Spleen (tissue), 11 donors: ENCODE measurements at regions not wholly inside any gene's neighbourhood (a gene's known extent, or its start where the extent isn't known, plus 50 kb on each side); places are given as distances from the start of the nearest gene placed in this dataset.

Experiments
- DNase-seq: peaks from one replicate; pipeline ENCODE4 v3.0.0-alpha.2; 2020
- H3K27ac ChIP-seq, 8 donors: fragments of 200-600 bp; sonication (generic) in 7 of 8; 1 replicate in 4 of 8; 2 replicates in 4 of 8; pipeline versions ENCODE4 v1.5.0 to v1.8.0; 2016 to 2021; ENCODE audit warnings: inconsistent platforms in 4 of 8, mild to moderate bottlenecking in 4 of 8, moderate library complexity in 1 of 8
- H3K27me3 ChIP-seq, 7 donors: fragments of 200-600 bp; sonication (generic) in 6 of 7; replicated peaks in 1 of 7; 1 replicate in 4 of 7; 2 replicates in 3 of 7; pipeline versions ENCODE4 v1.5.0 to v1.8.0; 2016 to 2021; ENCODE audit warnings: inconsistent platforms in 3 of 7, mild to moderate bottlenecking in 1 of 7
- H3K36me3 ChIP-seq, 6 donors: fragments of 200-600 bp; sonication (generic) in 5 of 6; 1 replicate in 4 of 6; 2 replicates in 2 of 6; pipeline versions ENCODE4 v1.5.0 to v1.8.0; 2016 to 2021; ENCODE audit warnings: inconsistent platforms in 2 of 6
- H3K4me1 ChIP-seq, 6 donors: fragments of 200-600 bp; sonication (generic) in 5 of 6; 1 replicate in 3 of 6; 2 replicates in 3 of 6; pipeline versions ENCODE4 v1.5.0 to v1.8.0; 2016 to 2021; ENCODE audit warnings: inconsistent platforms in 3 of 6
- H3K4me3 ChIP-seq, 8 donors: fragments of 200-600 bp; sonication (generic) in 7 of 8; 1 replicate in 4 of 8; 2 replicates in 4 of 8; pipeline versions ENCODE4 v1.5.0 to v1.8.0; 2016 to 2021; ENCODE audit warnings: inconsistent platforms in 4 of 8, mild to moderate bottlenecking in 4 of 8, moderate library complexity in 2 of 8
- H3K9me3 ChIP-seq, 8 donors: fragments of 200-600 bp; sonication (generic) in 7 of 8; 1 replicate in 4 of 8; 2 replicates in 4 of 8; pipeline versions ENCODE4 v1.5.0 to v1.8.0; 2016 to 2021; ENCODE audit warnings: inconsistent platforms in 4 of 8
- POLR2A ChIP-seq, 3 donors: fragments of 450-650 bp; IDR thresholded peaks; one replicate each; pipeline ENCODE4 v1.5.1; 2017; ENCODE audit warnings: antibody characterized with exemption in 3 of 3, mild to moderate bottlenecking in 1 of 3
- POLR2AphosphoS5 ChIP-seq, 3 donors: sonication (generic); formaldehyde crosslinking; IDR thresholded peaks; one replicate each; pipeline ENCODE4 v1.5.1; 2017; ENCODE audit warnings: antibody characterized with exemption in 3 of 3
- WGBS, 5 donors: extraction: QIAGEN DNeasy Blood & Tissue Kit in 3 of 5; methylation state at CpG; one replicate each; pipeline versions ENCODE4 v1.1.5 to v1.1.7; 2013 to 2018; 5-methylcytosine and 5-hydroxymethylcytosine counted together
- intact Hi-C: fragments of 100-400 bp; cut with DNase I; formaldehyde crosslinking; loops from one replicate; pipeline ENCODE4 v1.15.0; 2023; ENCODE audit warnings: low total_unique reads
- TF ChIP-seq, protein P1 (sequence below), 11 experiments: fragments of 200-600 bp in 7 of 11; fragments of 450-650 bp in 4 of 11; sonication (generic) in 4 of 11; IDR thresholded peaks in 8 of 11; conservative IDR thresholded peaks in 3 of 11; 1 replicate in 7 of 11; 2 replicates in 4 of 11; pipeline versions ENCODE4 v1.4.0 to v1.8.0; 2016 to 2021; ENCODE audit warnings: antibody characterized with exemption in 11 of 11, inconsistent platforms in 4 of 11, mild to moderate bottlenecking in 1 of 11
- donor health status: healthy with polysubstance abuse.
- donor health status: DM: no; HTN: no; CAD: no; lungs with moderate emphysema.
- donor health status: DM: no; HTN: no; CAD: no.
- donor health status: Bipolar disorder and iron deficiency.
- donor health status: healthy.
- donor health status: DM: no; HTN: no; CAD: no.
- donor health status: DM: yes; HTN: yes; CAD: no.

DNA sequence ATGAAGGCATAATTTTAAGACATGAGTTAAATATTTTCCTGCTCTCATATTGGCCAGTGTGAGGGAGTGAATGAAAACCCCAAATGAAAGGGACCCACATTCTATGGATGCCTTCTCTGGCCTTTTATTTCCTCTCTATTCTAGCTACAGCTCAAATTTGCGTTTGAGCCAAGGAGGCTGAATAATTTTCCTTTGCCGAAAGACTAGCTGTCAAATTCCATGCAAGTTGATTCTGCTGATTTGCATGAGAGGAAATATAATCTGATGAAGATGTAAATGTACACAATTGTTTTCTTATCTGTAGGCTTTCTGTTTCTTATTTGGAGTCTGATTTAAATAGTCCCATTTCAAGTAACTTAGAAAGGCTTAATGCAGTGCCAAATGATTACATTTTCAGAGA lies 438.4 kb upstream of the SPRED2 start:
- H3K4me3 ChIP-seq, result no peak overlapping the region
- no peak overlapping the region for H3K27ac ChIP-seq
- H3K4me1 ChIP-seq, result no peaks in the 10 kb centered on the region
- no peaks in the 10 kb centered on the region for H3K9me3 ChIP-seq
- TF ChIP-seq, protein P1, sequence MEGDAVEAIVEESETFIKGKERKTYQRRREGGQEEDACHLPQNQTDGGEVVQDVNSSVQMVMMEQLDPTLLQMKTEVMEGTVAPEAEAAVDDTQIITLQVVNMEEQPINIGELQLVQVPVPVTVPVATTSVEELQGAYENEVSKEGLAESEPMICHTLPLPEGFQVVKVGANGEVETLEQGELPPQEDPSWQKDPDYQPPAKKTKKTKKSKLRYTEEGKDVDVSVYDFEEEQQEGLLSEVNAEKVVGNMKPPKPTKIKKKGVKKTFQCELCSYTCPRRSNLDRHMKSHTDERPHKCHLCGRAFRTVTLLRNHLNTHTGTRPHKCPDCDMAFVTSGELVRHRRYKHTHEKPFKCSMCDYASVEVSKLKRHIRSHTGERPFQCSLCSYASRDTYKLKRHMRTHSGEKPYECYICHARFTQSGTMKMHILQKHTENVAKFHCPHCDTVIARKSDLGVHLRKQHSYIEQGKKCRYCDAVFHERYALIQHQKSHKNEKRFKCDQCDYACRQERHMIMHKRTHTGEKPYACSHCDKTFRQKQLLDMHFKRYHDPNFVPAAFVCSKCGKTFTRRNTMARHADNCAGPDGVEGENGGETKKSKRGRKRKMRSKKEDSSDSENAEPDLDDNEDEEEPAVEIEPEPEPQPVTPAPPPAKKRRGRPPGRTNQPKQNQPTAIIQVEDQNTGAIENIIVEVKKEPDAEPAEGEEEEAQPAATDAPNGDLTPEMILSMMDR (IDR thresholded peaks at IDR 0.05 in 8 of 11, conservative IDR thresholded peaks at IDR 0.05 in 3 of 11), result no peak
- TF ChIP-seq POLR2AphosphoS5 (IDR thresholded peaks at IDR 0.05), result no peak
- no peak for TF ChIP-seq POLR2A (IDR thresholded peaks at IDR 0.05)
- DNase-seq, result no peak
- 86 to 95% (median 90%) methylated on average over 2 of the region's 2 CpGs for WGBS, 5 donors
- intact Hi-C loops, result no loop called here
- no peaks in the 10 kb centered on the region for H3K36me3 ChIP-seq
- H3K27me3 ChIP-seq, result peaks cover 0 to 9% (median 0%) of the 10 kb centered on the region in 7 donors

DNA sequence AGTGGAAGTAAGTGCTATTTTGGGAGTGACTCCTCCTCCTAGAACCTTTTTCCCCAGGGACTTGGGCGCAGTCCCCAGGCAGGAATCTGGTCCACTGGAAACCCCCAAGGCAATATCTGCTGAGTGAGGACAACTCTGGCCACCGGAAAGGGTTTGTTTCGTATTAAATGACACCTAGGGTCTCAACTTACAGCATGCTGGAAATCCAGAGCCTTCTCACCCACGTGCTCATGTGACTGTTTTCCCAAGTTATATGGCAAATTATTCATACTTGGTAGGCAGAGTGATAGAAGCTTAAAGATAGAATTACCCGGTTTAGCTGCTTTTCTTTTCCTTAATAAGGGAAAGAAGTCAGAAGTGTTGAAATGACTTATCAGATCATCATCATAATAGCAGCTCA lies 436.9 kb upstream of the SPRED2 start:
- TF ChIP-seq, protein P1 (IDR thresholded peaks at IDR 0.05 in 8 of 11, conservative IDR thresholded peaks at IDR 0.05 in 3 of 11), result no peak
- TF ChIP-seq POLR2A (IDR thresholded peaks at IDR 0.05) (no peak), POLR2AphosphoS5 (IDR thresholded peaks at IDR 0.05) (no peak)
- DNase-seq, result no peak
- no peaks in the 10 kb centered on the region for H3K9me3 ChIP-seq
- H3K27me3 ChIP-seq, result peaks cover 0 to 9% (median 0%) of the 10 kb centered on the region in 7 donors
- no peak overlapping the region for H3K27ac ChIP-seq
- no peaks in the 10 kb centered on the region for H3K4me1 ChIP-seq
- WGBS, 5 donors, result 69 to 78% (median 72%) methylated on average over 5 of the region's 5 CpGs
- no peak overlapping the region for H3K4me3 ChIP-seq
- intact Hi-C loops, result no loop called here
- no peaks in the 10 kb centered on the region for H3K36me3 ChIP-seq

DNA sequence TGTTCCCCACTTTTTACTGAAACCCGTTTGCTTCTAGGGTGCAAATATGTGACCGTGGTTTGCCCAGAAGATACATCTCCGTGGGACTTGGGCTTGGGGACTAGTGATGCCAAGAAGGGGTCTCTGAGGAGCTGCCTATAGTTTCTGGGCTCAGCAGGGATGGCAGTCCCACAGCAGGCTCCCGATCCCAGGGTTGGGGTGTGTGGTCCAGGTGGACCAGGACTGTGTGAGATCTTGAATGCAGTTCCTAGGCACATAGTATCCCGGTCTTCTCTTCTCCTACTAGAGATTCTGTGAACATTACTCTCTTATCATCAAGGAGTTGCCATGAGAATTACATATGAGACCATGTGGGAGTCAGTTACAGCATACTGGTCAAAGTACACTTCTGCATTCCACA lies 435.8 kb upstream of the SPRED2 start:
- no peak overlapping the region for H3K4me3 ChIP-seq
- H3K4me1 ChIP-seq, result no peaks in the 10 kb centered on the region
- TF ChIP-seq POLR2A (IDR thresholded peaks at IDR 0.05), result no peak
- TF ChIP-seq, protein P1 (IDR thresholded peaks at IDR 0.05 in 8 of 11, conservative IDR thresholded peaks at IDR 0.05 in 3 of 11), result no peak
- TF ChIP-seq POLR2AphosphoS5 (IDR thresholded peaks at IDR 0.05), result no peak
- no peak for DNase-seq
- no peaks in the 10 kb centered on the region for H3K36me3 ChIP-seq
- WGBS, 5 donors, result 86 to 95% (median 90%) methylated on average over 5 of the region's 5 CpGs
- intact Hi-C loops, result no loop called here
- no peak overlapping the region for H3K27ac ChIP-seq
- H3K27me3 ChIP-seq, result peaks cover 0 to 9% (median 0%) of the 10 kb centered on the region in 7 donors
- H3K9me3 ChIP-seq, result no peaks in the 10 kb centered on the region

DNA sequence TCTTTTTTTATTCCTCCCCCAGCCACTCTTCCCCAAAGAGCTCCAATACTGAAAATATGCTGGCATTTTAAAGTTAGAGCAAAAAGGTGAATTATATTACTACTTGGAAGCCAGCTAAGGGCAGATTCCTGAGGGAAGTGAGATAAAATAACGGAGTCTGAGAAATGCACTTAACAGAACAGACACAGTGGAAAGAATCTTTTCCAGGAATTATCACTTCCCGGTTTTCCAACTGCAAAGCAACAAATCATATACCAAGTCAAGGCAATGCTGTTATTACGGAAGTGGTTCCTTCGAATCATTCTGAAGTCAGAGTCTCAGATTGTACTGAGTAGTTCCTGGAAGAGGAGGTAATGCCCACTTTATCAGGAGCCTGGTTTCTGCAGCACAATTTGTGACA lies 435.0 kb upstream of the SPRED2 start:
- DNase-seq, result no peak
- peaks cover 0 to 9% (median 0%) of the 10 kb centered on the region in 7 donors for H3K27me3 ChIP-seq
- H3K9me3 ChIP-seq, result no peaks in the 10 kb centered on the region
- H3K27ac ChIP-seq, result no peak overlapping the region
- no peak overlapping the region for H3K4me3 ChIP-seq
- no peaks in the 10 kb centered on the region for H3K36me3 ChIP-seq
- no peaks in the 10 kb centered on the region for H3K4me1 ChIP-seq
- WGBS, 5 donors, result 44 to 55% (median 49%) methylated on average over 4 of the region's 4 CpGs
- TF ChIP-seq, protein P1 (IDR thresholded peaks at IDR 0.05 in 8 of 11, conservative IDR thresholded peaks at IDR 0.05 in 3 of 11), result no peak
- TF ChIP-seq POLR2A (IDR thresholded peaks at IDR 0.05) (no peak), POLR2AphosphoS5 (IDR thresholded peaks at IDR 0.05) (no peak)
- intact Hi-C loops, result no loop called here
